PC-9 (cell line): ENCODE measurements at regions not wholly inside any gene's neighbourhood (a gene's known extent, or its start where the extent isn't known, plus 50 kb on each side); places are given as distances from the start of the nearest gene placed in this dataset.
"Not testable (repeated sequence)": the region's sequence is repeated elsewhere in the genome, so short reads cannot be mapped to it uniquely, and the experiment has no call there.

Source experiments
- BruUV-seq: library from RNA; stranded (reverse); fragments of 400-500 nt; replicated peaks from 2 replicates; lab custom pipeline; 2021; lab: Mats Ljungman, UMichigan
- CTCF ChIA-PET: fragments of 300-600 bp; sonication (Branson Sonifier 250); formaldehyde crosslinking; loops from one replicate; lab custom pipeline; 2022; ENCODE audit warnings: antibody characterized with exemption; lab: Charles Lee
- POLR2A ChIA-PET: fragments of 300-600 bp; sonication (Branson Sonifier 250); formaldehyde crosslinking; loops from one replicate; lab custom pipeline; 2022; ENCODE audit warnings: antibody characterized with exemption; ENCODE audit not compliant: unreplicated experiment; lab: Charles Lee
- DNase-seq, 2 experiments: peaks; one replicate each; pipeline versions ENCODE4 v3.0.0 to v3.0.0-alpha.2; 2015 to 2022; ENCODE audit warnings: mixed read lengths in 1 of 2
- H2AFZ ChIP-seq: fragments of 200-600 bp; sonication (generic); 2 replicates; pipeline ENCODE4 v1.8.1; 2017; ENCODE audit warnings: antibody characterized with exemption
- H3F3A ChIP-seq: fragments of 200-600 bp; sonication (generic); 2 replicates; pipeline ENCODE4 v1.8.1; 2017; ENCODE audit warnings: antibody characterized with exemption, mild to moderate bottlenecking, low read depth; ENCODE audit not compliant: insufficient read depth
- H3K27ac ChIP-seq: fragments of 200-600 bp; sonication (generic); 2 replicates; pipeline ENCODE4 v1.6.1; 2016; ENCODE audit warnings: mixed run types
- H3K27me3 ChIP-seq: fragments of 200-600 bp; sonication (generic); 2 replicates; pipeline ENCODE4 v1.6.1; 2016; ENCODE audit warnings: low read depth, mixed run types; ENCODE audit not compliant: insufficient read depth
- H3K36me3 ChIP-seq: fragments of 200-600 bp; sonication (generic); 2 replicates; pipeline ENCODE4 v1.6.1; 2016; ENCODE audit warnings: low read depth, mixed run types
- H3K4me1 ChIP-seq: fragments of 200-600 bp; sonication (generic); replicated peaks from 2 replicates; pipeline ENCODE4 v1.6.1; 2016; ENCODE audit warnings: mixed run types; ENCODE audit not compliant: insufficient read depth
- H3K4me2 ChIP-seq: fragments of 200-600 bp; sonication (generic); 2 replicates; pipeline ENCODE4 v1.6.1; 2017; ENCODE audit warnings: mixed run types
- H3K4me3 ChIP-seq: fragments of 200-600 bp; sonication (generic); 2 replicates; pipeline ENCODE4 v1.6.1; 2016; ENCODE audit warnings: mixed run types
- H3K79me2 ChIP-seq: fragments of 200-600 bp; sonication (generic); 2 replicates; pipeline ENCODE4 v1.6.1; 2017; ENCODE audit warnings: low read depth, mixed run types
- H3K9me2 ChIP-seq: fragments of 200-600 bp; sonication (generic); 2 replicates; pipeline ENCODE4 v1.8.1; 2017; ENCODE audit warnings: mild to moderate bottlenecking; ENCODE audit not compliant: insufficient read depth
- H3K9me3 ChIP-seq: fragments of 200-600 bp; sonication (generic); 2 replicates; pipeline ENCODE4 v1.8.1; 2016; ENCODE audit warnings: low read depth; ENCODE audit not compliant: insufficient read depth
- H4K20me1 ChIP-seq: fragments of 200-600 bp; sonication (generic); 2 replicates; pipeline ENCODE4 v1.8.1; 2017; ENCODE audit not compliant: insufficient read depth
- intact Hi-C: fragments of 100-400 bp; cut with micrococcal nuclease; formaldehyde crosslinking; loops from one replicate; pipeline ENCODE4 v1.10.0; 2022; ENCODE audit not compliant: unreplicated experiment

DNA sequence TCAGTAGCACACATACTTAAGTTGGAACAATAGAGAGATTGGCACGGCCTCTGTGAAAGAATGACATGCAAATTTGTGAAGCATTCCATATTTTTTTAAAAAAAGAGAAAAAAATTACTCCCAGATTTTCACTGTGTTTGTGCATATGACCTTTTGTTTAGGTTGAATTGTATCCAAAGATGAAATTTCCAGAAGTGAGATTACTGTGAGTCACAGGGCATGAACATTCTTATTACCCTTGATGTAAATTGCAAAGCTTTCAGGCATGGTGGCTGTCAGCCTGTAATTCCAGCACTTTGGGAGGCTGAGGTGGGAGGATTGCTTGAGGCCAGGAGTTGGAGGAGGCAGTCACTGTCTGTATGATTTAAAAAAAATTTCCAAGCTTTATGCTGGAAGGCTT is 329.5 kb downstream of the ZNF37A start:
- H3K9me3 ChIP-seq, H3K4me3 ChIP-seq, H4K20me1 ChIP-seq, POLR2A ChIA-PET, H3K9me2 ChIP-seq, H3K79me2 ChIP-seq, DNase-seq, H3K4me2 ChIP-seq, H3K36me3 ChIP-seq, H3K27me3 ChIP-seq, H3F3A ChIP-seq, H2AFZ ChIP-seq, H3K4me1 ChIP-seq, BruUV-seq, intact Hi-C loops, H3K27ac ChIP-seq, CTCF ChIA-PET: not testable (repeated sequence)

GRCh38 chr10:38430242-38430641 is 336.1 kb downstream of the ZNF37A start:
- H3K9me2 ChIP-seq, DNase-seq, H2AFZ ChIP-seq, H3K4me2 ChIP-seq, BruUV-seq, H4K20me1 ChIP-seq, H3K79me2 ChIP-seq, H3K36me3 ChIP-seq, H3K9me3 ChIP-seq, H3K27ac ChIP-seq, H3K4me3 ChIP-seq, H3K27me3 ChIP-seq, POLR2A ChIA-PET, H3K4me1 ChIP-seq, intact Hi-C loops, H3F3A ChIP-seq, CTCF ChIA-PET: not testable (repeated sequence)

DNA sequence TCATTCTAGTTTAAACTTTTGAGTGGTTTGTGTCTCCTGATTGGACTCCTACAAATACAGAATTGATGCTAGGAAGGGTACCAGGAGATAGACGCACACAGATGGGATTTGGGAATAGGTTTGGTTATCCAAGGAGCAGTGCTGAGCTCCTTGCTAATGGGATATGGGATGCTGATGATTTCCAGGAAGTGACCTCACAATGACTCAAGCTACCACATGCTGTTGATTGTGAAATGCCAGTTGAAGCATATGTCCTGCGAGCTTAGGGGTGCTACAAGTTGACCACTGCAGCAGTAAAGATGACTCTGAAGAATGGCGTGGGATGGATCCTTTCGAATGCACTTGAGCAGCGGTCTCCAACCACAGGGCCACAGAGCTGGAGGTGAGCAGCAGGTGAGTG is 343.2 kb downstream of the ZNF37A start:
- POLR2A ChIA-PET, CTCF ChIA-PET, BruUV-seq, H3K79me2 ChIP-seq, H3F3A ChIP-seq, H3K9me3 ChIP-seq, H3K4me3 ChIP-seq, DNase-seq, H3K4me2 ChIP-seq, H3K9me2 ChIP-seq, H3K27ac ChIP-seq, H3K36me3 ChIP-seq, H3K27me3 ChIP-seq, H2AFZ ChIP-seq, H3K4me1 ChIP-seq, H4K20me1 ChIP-seq, intact Hi-C loops: not testable (repeated sequence)

- CTCF ChIA-PET, H4K20me1 ChIP-seq, H2AFZ ChIP-seq, intact Hi-C loops, POLR2A ChIA-PET, BruUV-seq, H3K79me2 ChIP-seq, H3K4me1 ChIP-seq, DNase-seq, H3K9me3 ChIP-seq, H3F3A ChIP-seq, H3K4me2 ChIP-seq, H3K9me2 ChIP-seq, H3K27me3 ChIP-seq, H3K4me3 ChIP-seq, H3K27ac ChIP-seq, H3K36me3 ChIP-seq: not testable (repeated sequence)
These were observed 354.6 kb downstream of the ZNF37A start for GRCh38 chr10:38448614-38449355.

DNA sequence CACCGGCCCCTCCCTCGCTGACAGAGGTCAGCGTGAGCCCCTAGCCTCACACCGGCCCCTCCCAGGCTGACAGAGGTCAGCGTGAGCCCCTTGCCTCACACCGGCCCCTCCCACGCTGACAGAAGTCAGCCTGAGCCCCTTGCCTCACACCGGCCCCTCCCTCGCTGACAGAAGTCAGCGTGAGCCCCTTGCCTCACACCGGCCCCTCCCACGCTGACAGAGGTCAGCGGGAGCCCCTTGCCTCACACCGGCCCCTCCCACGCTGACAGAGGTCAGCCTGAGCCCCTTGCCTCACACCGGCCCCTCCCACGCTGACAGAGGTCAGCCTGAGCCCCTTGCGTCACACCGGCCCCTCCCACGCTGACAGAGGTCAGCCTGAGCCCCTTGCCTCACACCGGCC is 355.5 kb downstream of the ZNF37A start:
- DNase-seq, H3F3A ChIP-seq, BruUV-seq, POLR2A ChIA-PET, intact Hi-C loops, H3K27me3 ChIP-seq, H3K79me2 ChIP-seq, H3K9me3 ChIP-seq, H3K4me2 ChIP-seq, H3K4me3 ChIP-seq, CTCF ChIA-PET, H3K9me2 ChIP-seq, H2AFZ ChIP-seq, H3K27ac ChIP-seq, H3K36me3 ChIP-seq, H4K20me1 ChIP-seq, H3K4me1 ChIP-seq: not testable (repeated sequence)

- H3K4me2 ChIP-seq, H3K27me3 ChIP-seq, POLR2A ChIA-PET, BruUV-seq, H3K9me3 ChIP-seq, H3F3A ChIP-seq, H3K4me3 ChIP-seq, H3K4me1 ChIP-seq, H3K79me2 ChIP-seq, DNase-seq, CTCF ChIA-PET, H3K36me3 ChIP-seq, intact Hi-C loops, H2AFZ ChIP-seq, H4K20me1 ChIP-seq, H3K9me2 ChIP-seq, H3K27ac ChIP-seq: not testable (repeated sequence)
These were observed 356.4 kb downstream of the ZNF37A start for GRCh38 chr10:38450372-38451057.

GRCh38 chr10:38451306-38451967 is 357.3 kb downstream of the ZNF37A start:
- H3F3A ChIP-seq, H3K9me3 ChIP-seq, H3K4me1 ChIP-seq, POLR2A ChIA-PET, H3K4me3 ChIP-seq, H3K9me2 ChIP-seq, H3K79me2 ChIP-seq, CTCF ChIA-PET, H3K27me3 ChIP-seq, DNase-seq, H4K20me1 ChIP-seq, H2AFZ ChIP-seq, H3K27ac ChIP-seq, BruUV-seq, H3K36me3 ChIP-seq, H3K4me2 ChIP-seq, intact Hi-C loops: not testable (repeated sequence)
